ENCODE measurements at regions not wholly inside any gene's neighbourhood (a gene's known extent, or its start where the extent isn't known, plus 50 kb on each side); places are given as distances from the start of the nearest gene placed in this dataset.

DNA sequence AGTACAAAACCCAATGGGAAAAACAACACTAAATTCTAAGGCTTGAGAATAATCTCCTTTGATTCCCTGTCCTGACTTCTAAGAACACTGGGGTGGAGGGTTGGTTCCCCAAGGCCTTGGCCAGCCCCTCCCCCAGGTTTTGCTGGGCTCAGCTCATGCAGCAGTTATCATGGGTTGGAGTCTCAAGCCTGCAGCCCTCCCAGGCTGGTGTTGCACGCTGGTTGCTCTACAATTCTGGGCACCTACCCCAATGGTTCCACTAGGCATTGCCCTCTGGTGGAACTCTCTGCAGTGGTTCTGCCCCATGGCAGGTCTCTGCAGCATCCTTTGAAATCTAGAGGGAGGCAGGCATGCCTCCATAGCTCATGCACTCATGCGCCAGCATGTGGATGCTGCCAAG, 184.4 kb upstream of the PALMD start:
- no peak for DNase-seq (ENCODE audit: low read depth)
- no peak overlapping the region for H3K4me3 ChIP-seq (ENCODE audit: control insufficient read depth, low read depth, low read length)
- TF ChIP-seq, protein P1, sequence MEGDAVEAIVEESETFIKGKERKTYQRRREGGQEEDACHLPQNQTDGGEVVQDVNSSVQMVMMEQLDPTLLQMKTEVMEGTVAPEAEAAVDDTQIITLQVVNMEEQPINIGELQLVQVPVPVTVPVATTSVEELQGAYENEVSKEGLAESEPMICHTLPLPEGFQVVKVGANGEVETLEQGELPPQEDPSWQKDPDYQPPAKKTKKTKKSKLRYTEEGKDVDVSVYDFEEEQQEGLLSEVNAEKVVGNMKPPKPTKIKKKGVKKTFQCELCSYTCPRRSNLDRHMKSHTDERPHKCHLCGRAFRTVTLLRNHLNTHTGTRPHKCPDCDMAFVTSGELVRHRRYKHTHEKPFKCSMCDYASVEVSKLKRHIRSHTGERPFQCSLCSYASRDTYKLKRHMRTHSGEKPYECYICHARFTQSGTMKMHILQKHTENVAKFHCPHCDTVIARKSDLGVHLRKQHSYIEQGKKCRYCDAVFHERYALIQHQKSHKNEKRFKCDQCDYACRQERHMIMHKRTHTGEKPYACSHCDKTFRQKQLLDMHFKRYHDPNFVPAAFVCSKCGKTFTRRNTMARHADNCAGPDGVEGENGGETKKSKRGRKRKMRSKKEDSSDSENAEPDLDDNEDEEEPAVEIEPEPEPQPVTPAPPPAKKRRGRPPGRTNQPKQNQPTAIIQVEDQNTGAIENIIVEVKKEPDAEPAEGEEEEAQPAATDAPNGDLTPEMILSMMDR (conservative IDR thresholded peaks at IDR 0.05; ENCODE audit: control insufficient read depth, insufficient read depth, low read depth, low read length): no peak

DNA sequence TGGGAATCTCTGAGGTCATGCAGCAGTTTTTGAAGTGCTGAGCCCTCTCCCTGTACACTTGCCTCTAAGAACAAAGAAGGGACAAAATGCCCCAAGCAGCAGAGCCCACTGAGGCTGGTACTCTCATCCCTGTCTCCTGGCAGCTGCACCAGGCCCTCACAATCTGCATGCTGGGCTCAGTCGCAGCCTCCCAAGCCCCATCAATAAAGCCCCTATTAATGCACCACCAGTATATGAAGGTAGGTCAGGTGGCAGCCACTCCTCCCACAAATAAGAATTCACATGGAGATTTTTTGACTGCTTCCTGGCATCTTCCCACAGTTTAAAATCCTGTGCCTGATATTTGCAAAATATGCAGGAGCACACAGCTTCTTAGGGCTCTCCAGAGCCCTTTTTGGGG, 181.2 kb upstream of the PALMD start:
- no peak overlapping the region for H3K4me3 ChIP-seq (ENCODE audit: control insufficient read depth, low read depth, low read length)
- no peak for DNase-seq (ENCODE audit: low read depth)
- TF ChIP-seq, protein P1 (conservative IDR thresholded peaks at IDR 0.05; ENCODE audit: control insufficient read depth, insufficient read depth, low read depth, low read length): no peak

DNA sequence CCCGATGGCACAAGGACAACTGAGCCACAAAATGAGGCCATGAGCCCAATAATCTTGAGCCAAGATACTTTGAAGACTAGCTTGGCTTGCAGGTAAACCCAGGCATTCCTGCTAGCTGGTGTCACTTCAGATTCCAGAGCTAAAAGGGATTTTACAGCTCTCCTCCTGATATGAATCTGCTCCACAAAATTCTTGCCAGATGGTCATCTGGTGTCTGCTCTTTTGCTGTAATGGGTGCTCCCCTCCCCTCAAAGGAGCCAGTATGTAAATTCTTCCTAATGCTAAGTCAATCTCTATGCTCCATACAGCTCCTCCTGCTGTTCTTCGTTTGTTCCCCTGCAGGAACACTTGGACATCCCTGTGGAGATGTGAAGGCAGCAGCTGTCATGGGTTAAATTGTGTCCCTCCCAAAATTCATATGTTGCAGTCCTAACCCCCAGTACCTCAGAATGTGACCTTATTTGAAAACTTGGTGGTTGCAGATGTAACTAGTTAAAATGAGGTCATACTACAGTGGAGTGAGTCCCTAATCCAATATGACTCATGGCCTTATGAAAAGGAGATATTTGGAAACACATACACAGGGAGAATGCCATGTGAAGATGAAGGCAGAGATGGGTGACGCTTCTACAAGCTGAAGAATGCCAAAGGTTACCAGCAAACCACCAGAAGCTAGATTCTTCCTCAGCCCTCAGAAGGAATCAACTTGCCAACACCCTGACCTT, 180.6 kb upstream of the PALMD start:
- DNase-seq (ENCODE audit: low read depth): peak; percentile 96
- TF ChIP-seq, protein P1 (conservative IDR thresholded peaks at IDR 0.05; ENCODE audit: control insufficient read depth, insufficient read depth, low read depth, low read length): peak; percentile 2
- no peak overlapping the region for H3K4me3 ChIP-seq (ENCODE audit: control insufficient read depth, low read depth, low read length)

DNA sequence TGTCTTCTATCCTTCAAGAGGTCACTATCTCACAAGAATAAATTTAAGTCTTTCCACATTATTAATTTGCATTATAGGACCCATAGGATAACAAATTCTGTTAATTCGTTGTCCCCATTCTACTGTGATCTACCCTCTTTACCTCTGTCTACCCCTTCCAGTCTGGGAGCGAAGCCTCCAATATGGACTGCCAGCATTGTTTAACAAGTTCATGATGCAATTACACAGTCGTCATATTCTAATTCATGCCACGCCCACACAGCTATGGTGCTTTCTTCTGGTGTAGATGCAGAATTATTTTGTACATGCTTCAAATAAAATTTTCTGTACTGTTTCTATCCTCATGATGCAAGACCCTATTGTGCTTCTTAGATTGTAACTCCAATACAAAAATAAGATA, 178.3 kb upstream of the PALMD start:
- TF ChIP-seq, protein P1 (conservative IDR thresholded peaks at IDR 0.05; ENCODE audit: control insufficient read depth, insufficient read depth, low read depth, low read length): no peak
- no peak overlapping the region for H3K4me3 ChIP-seq (ENCODE audit: control insufficient read depth, low read depth, low read length)
- DNase-seq (ENCODE audit: low read depth): no peak

DNA sequence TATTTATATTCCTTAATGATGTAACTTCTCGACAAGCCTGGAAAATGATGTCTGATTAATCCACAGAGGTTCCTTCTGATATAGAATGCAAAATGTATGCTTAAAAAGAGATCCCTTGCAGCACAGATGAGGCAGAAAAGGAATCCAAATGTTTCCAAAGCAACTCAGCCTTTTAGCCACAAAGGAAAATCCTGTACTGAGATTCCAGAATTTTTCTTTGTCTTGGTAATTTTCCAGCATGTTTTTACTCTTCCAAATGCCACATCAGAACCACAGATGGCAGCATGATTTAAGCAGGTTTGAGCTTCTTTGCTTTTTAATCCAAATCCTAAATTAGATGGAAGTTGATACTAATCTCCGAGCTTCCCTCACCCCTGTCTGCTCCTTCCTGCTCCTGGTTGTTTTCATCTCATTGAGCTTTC, 176.4 kb upstream of the PALMD start:
- TF ChIP-seq, protein P1 (conservative IDR thresholded peaks at IDR 0.05; ENCODE audit: control insufficient read depth, insufficient read depth, low read depth, low read length): no peak
- DNase-seq (ENCODE audit: low read depth): peak; percentile 22
- no peak overlapping the region for H3K4me3 ChIP-seq (ENCODE audit: control insufficient read depth, low read depth, low read length)

DNA sequence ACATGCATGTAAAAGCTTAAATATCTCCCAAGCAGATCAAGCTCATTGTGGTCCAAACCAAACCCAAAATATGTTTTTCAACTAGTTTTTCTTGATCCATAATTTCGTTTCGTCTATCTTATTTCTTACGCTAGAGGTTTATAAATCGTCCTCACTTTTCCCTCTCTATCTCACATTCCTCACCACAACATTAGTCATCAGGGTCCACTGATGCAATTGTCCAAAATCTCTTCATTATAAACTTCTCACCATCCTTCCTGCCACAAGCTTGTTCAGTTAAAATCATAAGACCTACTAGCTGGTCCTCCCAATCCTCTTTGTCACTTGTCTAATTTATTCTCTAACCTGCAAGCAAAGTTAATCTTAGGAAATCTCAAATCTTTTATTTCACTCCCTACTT, 173.0 kb upstream of the PALMD start:
- peak; percentile 14 for DNase-seq (ENCODE audit: low read depth)
- TF ChIP-seq, protein P1 (conservative IDR thresholded peaks at IDR 0.05; ENCODE audit: control insufficient read depth, insufficient read depth, low read depth, low read length): no peak
- no peak overlapping the region for H3K4me3 ChIP-seq (ENCODE audit: control insufficient read depth, low read depth, low read length)

Measured in fibroblast of mammary gland (primary cell).